GM23248 (cell line): ENCODE measurements at regions not wholly inside any gene's neighbourhood (a gene's known extent, or its start where the extent isn't known, plus 50 kb on each side); places are given as distances from the start of the nearest gene placed in this dataset.

Source experiments
- EZH2 ChIP-seq: fragments of 200-600 bp; sonication (generic); IDR thresholded peaks from 2 replicates; pipeline ENCODE4 v1.6.1; 2018; ENCODE audit warnings: antibody characterized with exemption, mild to moderate bottlenecking; ENCODE audit not compliant: insufficient read depth, poor library complexity, severe bottlenecking
- EZH2phosphoT487 ChIP-seq: fragments of 200-600 bp; sonication (generic); IDR thresholded peaks from 2 replicates; pipeline ENCODE4 v1.6.1; 2018; ENCODE audit warnings: antibody characterized with exemption, moderate library complexity, mild to moderate bottlenecking, low read depth; ENCODE audit not compliant: insufficient read depth

DNA sequence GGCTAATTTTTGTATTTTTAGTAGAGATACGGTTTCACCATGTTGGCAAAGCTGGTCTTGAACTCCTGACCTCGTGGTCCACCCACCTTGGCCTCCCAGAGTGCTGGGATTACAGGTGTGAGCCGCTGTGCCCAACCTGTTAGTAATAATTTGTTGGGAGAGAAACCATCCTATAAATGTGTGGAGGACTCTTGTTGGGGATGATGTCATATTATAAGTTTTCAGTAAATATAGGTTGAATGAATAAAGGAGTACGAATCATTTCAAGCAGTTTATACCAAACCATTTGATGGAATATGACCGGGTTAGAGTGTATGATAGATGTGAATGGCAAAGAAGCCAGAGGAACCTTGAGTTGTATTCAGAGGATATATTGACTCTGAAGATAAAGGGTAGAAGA is 240.8 kb downstream of the SAMD5 start:
- TF ChIP-seq EZH2phosphoT487, result no peak
- TF ChIP-seq EZH2, result no peak
